ENCODE measurements at regions not wholly inside any gene's neighbourhood (a gene's known extent, or its start where the extent isn't known, plus 50 kb on each side); places are given as distances from the start of the nearest gene placed in this dataset.

- no peak for DNase-seq (ENCODE audit: low read depth in 4 of 6, low spot score in 6 of 6)
- no peaks in the 10 kb centered on the region for H3K9me3 ChIP-seq (ENCODE audit: control insufficient read depth, insufficient read depth, low read length)
- no peak overlapping the region for H3K27ac ChIP-seq (ENCODE audit: low read depth, low read length)
- no peak overlapping the region for H3K4me3 ChIP-seq (ENCODE audit: low read depth, low read length)
- no peaks in the 10 kb centered on the region for H3K36me3 ChIP-seq (ENCODE audit: control insufficient read depth, insufficient read depth, low read length)
- no peaks in the 10 kb centered on the region for H3K27me3 ChIP-seq (ENCODE audit: control insufficient read depth, insufficient read depth, low read length)
- peaks cover 5% of the 10 kb centered on the region for H3K4me1 ChIP-seq (ENCODE audit: control insufficient read depth, insufficient read depth, low read length)
- 47% methylated on average over 3 of the region's 3 CpGs for WGBS (ENCODE audit: insufficient coverage)
Measured at GRCh38 chr16:65944361-65944760, 422.1 kb upstream of the CDH5 start.

DNA sequence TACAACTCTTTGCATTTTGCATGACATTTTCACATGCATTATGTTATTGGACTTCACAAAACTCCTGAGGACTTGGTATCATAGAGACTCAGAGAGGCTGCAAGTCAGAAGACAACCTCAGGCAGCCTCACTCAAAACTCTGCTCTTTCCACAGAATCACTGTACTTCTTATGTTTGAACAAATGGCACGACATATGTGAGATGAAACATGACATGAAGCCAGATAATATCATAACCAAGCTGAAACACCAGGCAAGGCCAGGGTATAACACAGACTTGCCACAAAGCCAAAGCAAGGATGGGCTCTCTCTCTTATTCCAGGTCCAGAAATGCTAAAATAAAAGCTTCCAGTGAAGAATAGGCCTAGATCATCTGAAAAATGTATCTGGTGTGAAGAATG, 425.8 kb upstream of the CDH5 start:
- no peak overlapping the region for H3K27ac ChIP-seq (ENCODE audit: low read depth, low read length)
- no peak overlapping the region for H3K4me3 ChIP-seq (ENCODE audit: low read depth, low read length)
- H3K36me3 ChIP-seq (ENCODE audit: control insufficient read depth, insufficient read depth, low read length), result no peaks in the 10 kb centered on the region
- 100% methylated on average over 1 of the region's 1 CpG for WGBS (ENCODE audit: insufficient coverage)
- no peaks in the 10 kb centered on the region for H3K4me1 ChIP-seq (ENCODE audit: control insufficient read depth, insufficient read depth, low read length)
- peak in 1 of 6 donors; percentile 82 for DNase-seq (ENCODE audit: low read depth in 4 of 6, low spot score in 6 of 6)
- no peaks in the 10 kb centered on the region for H3K27me3 ChIP-seq (ENCODE audit: control insufficient read depth, insufficient read depth, low read length)
- no peaks in the 10 kb centered on the region for H3K9me3 ChIP-seq (ENCODE audit: control insufficient read depth, insufficient read depth, low read length)

DNA sequence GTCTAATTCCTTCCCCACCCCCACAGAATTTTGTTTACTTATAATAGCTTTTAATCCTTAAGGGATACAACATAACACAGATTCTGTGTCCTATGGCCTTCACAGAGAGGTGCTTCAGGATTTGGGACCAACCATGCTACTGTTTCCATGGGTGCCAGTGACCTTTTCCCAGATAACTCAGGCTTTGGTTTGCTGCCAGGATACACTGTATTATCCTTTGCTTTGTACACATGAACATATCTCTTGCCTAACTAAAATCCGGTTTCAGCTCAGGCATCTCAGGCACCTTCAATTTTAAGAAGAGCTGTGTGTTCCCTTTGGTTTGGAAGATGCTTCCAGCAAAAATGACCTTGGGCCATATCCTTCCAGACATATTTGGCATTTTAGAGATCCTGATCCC, 428.4 kb upstream of the CDH5 start:
- Histone ChIP-seq H3K4me3 (ENCODE audit: low read depth, low read length) (no peak overlapping the region), H3K27me3 (ENCODE audit: control insufficient read depth, insufficient read depth, low read length) (no peaks in the 10 kb centered on the region), H3K27ac (ENCODE audit: low read depth, low read length) (no peak overlapping the region), H3K9me3 (ENCODE audit: control insufficient read depth, insufficient read depth, low read length) (no peaks in the 10 kb centered on the region), H3K36me3 (ENCODE audit: control insufficient read depth, insufficient read depth, low read length) (no peaks in the 10 kb centered on the region), H3K4me1 (ENCODE audit: control insufficient read depth, insufficient read depth, low read length) (no peaks in the 10 kb centered on the region)
- WGBS (ENCODE audit: insufficient coverage), result no CpG with 5 or more reads among the region's 1 CpG
- no peak for DNase-seq (ENCODE audit: low read depth in 4 of 6, low spot score in 6 of 6)

DNA sequence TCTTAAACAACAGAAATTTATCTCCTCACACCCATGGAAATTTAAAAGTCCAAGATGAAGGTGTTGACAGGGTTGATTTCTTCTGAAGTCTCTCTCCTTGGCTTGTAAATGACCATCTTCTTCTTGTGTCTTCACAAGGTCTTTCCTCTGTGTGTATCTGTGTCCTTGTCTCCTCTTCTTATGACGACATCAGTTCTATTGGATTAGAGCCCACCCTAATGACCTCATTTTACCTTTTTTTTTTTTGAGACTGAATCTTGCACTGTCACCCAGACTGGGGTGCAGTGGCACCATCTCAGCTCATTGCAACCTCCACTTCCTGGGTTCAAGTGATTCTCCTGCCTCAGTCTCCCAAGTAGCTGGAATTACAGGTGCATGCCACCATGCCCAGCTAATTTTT, 429.0 kb upstream of the CDH5 start:
- no peaks in the 10 kb centered on the region for H3K27me3 ChIP-seq (ENCODE audit: control insufficient read depth, insufficient read depth, low read length)
- no peak overlapping the region for H3K27ac ChIP-seq (ENCODE audit: low read depth, low read length)
- no peaks in the 10 kb centered on the region for H3K4me1 ChIP-seq (ENCODE audit: control insufficient read depth, insufficient read depth, low read length)
- DNase-seq (ENCODE audit: low read depth in 4 of 6, low spot score in 6 of 6), result no peak
- H3K9me3 ChIP-seq (ENCODE audit: control insufficient read depth, insufficient read depth, low read length), result no peaks in the 10 kb centered on the region
- 100% methylated on average over 1 of the region's 1 CpG for WGBS (ENCODE audit: insufficient coverage)
- no peaks in the 10 kb centered on the region for H3K36me3 ChIP-seq (ENCODE audit: control insufficient read depth, insufficient read depth, low read length)
- no peak overlapping the region for H3K4me3 ChIP-seq (ENCODE audit: low read depth, low read length)

GRCh38 chr16:65936096-65936495, 430.4 kb upstream of the CDH5 start:
- no peak for DNase-seq (ENCODE audit: low read depth in 4 of 6, low spot score in 6 of 6)
- 80% methylated on average over 1 of the region's 2 CpGs for WGBS (ENCODE audit: insufficient coverage)
- Histone ChIP-seq H3K27me3 (ENCODE audit: control insufficient read depth, insufficient read depth, low read length) (no peaks in the 10 kb centered on the region), H3K4me1 (ENCODE audit: control insufficient read depth, insufficient read depth, low read length) (no peaks in the 10 kb centered on the region), H3K4me3 (ENCODE audit: low read depth, low read length) (no peak overlapping the region), H3K9me3 (ENCODE audit: control insufficient read depth, insufficient read depth, low read length) (no peaks in the 10 kb centered on the region), H3K27ac (ENCODE audit: low read depth, low read length) (no peak overlapping the region), H3K36me3 (ENCODE audit: control insufficient read depth, insufficient read depth, low read length) (no peaks in the 10 kb centered on the region)

DNA sequence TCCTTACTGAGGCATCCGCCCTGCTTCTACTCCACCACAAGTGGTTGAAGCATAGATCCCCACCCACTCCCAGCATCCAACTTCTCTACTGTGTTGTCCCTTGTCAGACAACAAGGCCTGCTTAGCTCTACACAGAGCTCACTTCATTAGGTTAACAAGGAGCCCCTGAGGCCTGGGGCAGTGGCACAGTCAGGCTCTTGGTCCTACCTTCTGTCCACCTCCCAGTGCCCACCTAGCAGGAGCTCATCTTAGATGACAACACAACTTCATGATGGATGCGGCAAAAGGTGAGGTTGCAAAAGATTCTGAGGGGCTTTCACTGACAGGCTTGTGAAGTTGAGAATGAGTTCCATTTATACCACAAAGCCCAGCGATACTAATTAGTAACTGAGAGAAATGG, 432.0 kb upstream of the CDH5 start:
- Histone ChIP-seq H3K27ac (ENCODE audit: low read depth, low read length) (no peak overlapping the region), H3K9me3 (ENCODE audit: control insufficient read depth, insufficient read depth, low read length) (no peaks in the 10 kb centered on the region), H3K4me1 (ENCODE audit: control insufficient read depth, insufficient read depth, low read length) (no peaks in the 10 kb centered on the region), H3K36me3 (ENCODE audit: control insufficient read depth, insufficient read depth, low read length) (no peaks in the 10 kb centered on the region), H3K27me3 (ENCODE audit: control insufficient read depth, insufficient read depth, low read length) (no peaks in the 10 kb centered on the region), H3K4me3 (ENCODE audit: low read depth, low read length) (no peak overlapping the region)
- no peak for DNase-seq (ENCODE audit: low read depth in 4 of 6, low spot score in 6 of 6)
- 100% methylated on average over 1 of the region's 3 CpGs for WGBS (ENCODE audit: insufficient coverage)

- Histone ChIP-seq H3K4me1 (ENCODE audit: control insufficient read depth, insufficient read depth, low read length) (no peaks in the 10 kb centered on the region), H3K36me3 (ENCODE audit: control insufficient read depth, insufficient read depth, low read length) (no peaks in the 10 kb centered on the region), H3K27ac (ENCODE audit: low read depth, low read length) (no peak overlapping the region), H3K4me3 (ENCODE audit: low read depth, low read length) (no peak overlapping the region), H3K27me3 (ENCODE audit: control insufficient read depth, insufficient read depth, low read length) (no peaks in the 10 kb centered on the region), H3K9me3 (ENCODE audit: control insufficient read depth, insufficient read depth, low read length) (no peaks in the 10 kb centered on the region)
- 100% methylated on average over 1 of the region's 4 CpGs for WGBS (ENCODE audit: insufficient coverage)
- no peak for DNase-seq (ENCODE audit: low read depth in 4 of 6, low spot score in 6 of 6)
Measured at GRCh38 chr16:65933703-65934102, 432.8 kb upstream of the CDH5 start.

- DNase-seq (ENCODE audit: low read depth in 4 of 6, low spot score in 6 of 6), result no peak
- no peaks in the 10 kb centered on the region for H3K4me1 ChIP-seq (ENCODE audit: control insufficient read depth, insufficient read depth, low read length)
Measured at GRCh38 chr16:65932350-65933072, 434.0 kb upstream of the CDH5 start.

GRCh38 chr16:65922923-65923322, 443.6 kb upstream of the CDH5 start:
- no peaks in the 10 kb centered on the region for H3K36me3 ChIP-seq (ENCODE audit: control insufficient read depth, insufficient read depth, low read length)
- no peak overlapping the region for H3K4me3 ChIP-seq (ENCODE audit: low read depth, low read length)
- 85% methylated on average over 4 of the region's 4 CpGs for WGBS (ENCODE audit: insufficient coverage)
- DNase-seq (ENCODE audit: low read depth in 4 of 6, low spot score in 6 of 6), result no peak
- peaks cover 16% of the 10 kb centered on the region for H3K4me1 ChIP-seq (ENCODE audit: control insufficient read depth, insufficient read depth, low read length)
- no peaks in the 10 kb centered on the region for H3K9me3 ChIP-seq (ENCODE audit: control insufficient read depth, insufficient read depth, low read length)
- no peak overlapping the region for H3K27ac ChIP-seq (ENCODE audit: low read depth, low read length)
- no peaks in the 10 kb centered on the region for H3K27me3 ChIP-seq (ENCODE audit: control insufficient read depth, insufficient read depth, low read length)

More at GRCh38 chr16:65932350-65933072, 434.0 kb upstream of the CDH5 start:
- Histone ChIP-seq H3K27me3 (ENCODE audit: control insufficient read depth, insufficient read depth, low read length) (no peaks in the 10 kb centered on the region), H3K36me3 (ENCODE audit: control insufficient read depth, insufficient read depth, low read length) (no peaks in the 10 kb centered on the region), H3K4me3 (ENCODE audit: low read depth, low read length) (no peak overlapping the region), H3K27ac (ENCODE audit: low read depth, low read length) (no peak overlapping the region), H3K9me3 (ENCODE audit: control insufficient read depth, insufficient read depth, low read length) (no peaks in the 10 kb centered on the region)
- WGBS (ENCODE audit: insufficient coverage), result 67% methylated on average over 1 of the region's 7 CpGs

GRCh38 chr16:65919986-65920376, 446.5 kb upstream of the CDH5 start:
- Histone ChIP-seq H3K27me3 (ENCODE audit: control insufficient read depth, insufficient read depth, low read length) (no peaks in the 10 kb centered on the region), H3K9me3 (ENCODE audit: control insufficient read depth, insufficient read depth, low read length) (peaks cover 1% of the 10 kb centered on the region), H3K4me1 (ENCODE audit: control insufficient read depth, insufficient read depth, low read length) (peaks cover 16% of the 10 kb centered on the region), H3K4me3 (ENCODE audit: low read depth, low read length) (no peak overlapping the region), H3K36me3 (ENCODE audit: control insufficient read depth, insufficient read depth, low read length) (no peaks in the 10 kb centered on the region), H3K27ac (ENCODE audit: low read depth, low read length) (no peak overlapping the region)
- 92% methylated on average over 4 of the region's 6 CpGs for WGBS (ENCODE audit: insufficient coverage)
- no peak for DNase-seq (ENCODE audit: low read depth in 4 of 6, low spot score in 6 of 6)
